SU-DHL-6 (cell line): ENCODE measurements at regions not wholly inside any gene's neighbourhood (a gene's known extent, or its start where the extent isn't known, plus 50 kb on each side); places are given as distances from the start of the nearest gene placed in this dataset.

ENCODE experiments used
- EZH2phosphoT487 ChIP-seq: fragments of 200-600 bp; sonication (generic), shearing (Covaris generic); conservative IDR thresholded peaks from 2 replicates; pipeline ENCODE4 v1.6.1; 2018; ENCODE audit warnings: mild to moderate bottlenecking, antibody characterized with exemption, low read length, moderate library complexity, mixed read lengths
- TF ChIP-seq, protein P1 (sequence below): fragments of 200-600 bp; sonication (generic); IDR thresholded peaks from one replicate; pipeline ENCODE4 v1.5.1; 2017; ENCODE audit warnings: antibody characterized with exemption, mild to moderate bottlenecking, low read length, moderate library complexity; ENCODE audit not compliant: insufficient read depth, poor library complexity, severe bottlenecking

DNA sequence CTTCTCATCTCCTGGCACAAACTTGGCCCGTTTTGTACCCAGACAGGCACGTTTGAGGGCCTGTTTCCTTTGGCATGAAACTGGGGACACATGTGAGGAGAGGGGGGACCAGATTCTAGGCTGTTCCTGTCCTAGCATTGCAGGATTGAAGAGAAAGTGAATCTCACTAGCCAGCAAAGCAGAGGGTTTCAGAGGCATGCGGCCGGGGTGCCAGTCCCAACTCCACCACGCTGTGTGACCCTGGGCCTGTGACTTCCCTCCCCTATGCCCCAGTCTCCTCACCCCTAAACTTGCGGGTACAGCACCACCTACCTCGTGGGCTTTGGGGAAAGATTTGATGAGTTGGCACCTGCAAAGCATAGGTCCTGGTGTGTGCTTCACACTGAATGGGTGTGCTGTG lies 53.5 kb upstream of the CIBAR2 start:
- TF ChIP-seq, protein P1, sequence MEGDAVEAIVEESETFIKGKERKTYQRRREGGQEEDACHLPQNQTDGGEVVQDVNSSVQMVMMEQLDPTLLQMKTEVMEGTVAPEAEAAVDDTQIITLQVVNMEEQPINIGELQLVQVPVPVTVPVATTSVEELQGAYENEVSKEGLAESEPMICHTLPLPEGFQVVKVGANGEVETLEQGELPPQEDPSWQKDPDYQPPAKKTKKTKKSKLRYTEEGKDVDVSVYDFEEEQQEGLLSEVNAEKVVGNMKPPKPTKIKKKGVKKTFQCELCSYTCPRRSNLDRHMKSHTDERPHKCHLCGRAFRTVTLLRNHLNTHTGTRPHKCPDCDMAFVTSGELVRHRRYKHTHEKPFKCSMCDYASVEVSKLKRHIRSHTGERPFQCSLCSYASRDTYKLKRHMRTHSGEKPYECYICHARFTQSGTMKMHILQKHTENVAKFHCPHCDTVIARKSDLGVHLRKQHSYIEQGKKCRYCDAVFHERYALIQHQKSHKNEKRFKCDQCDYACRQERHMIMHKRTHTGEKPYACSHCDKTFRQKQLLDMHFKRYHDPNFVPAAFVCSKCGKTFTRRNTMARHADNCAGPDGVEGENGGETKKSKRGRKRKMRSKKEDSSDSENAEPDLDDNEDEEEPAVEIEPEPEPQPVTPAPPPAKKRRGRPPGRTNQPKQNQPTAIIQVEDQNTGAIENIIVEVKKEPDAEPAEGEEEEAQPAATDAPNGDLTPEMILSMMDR = no peak
- no peak for TF ChIP-seq EZH2phosphoT487
